ENCODE measurements at regions not wholly inside any gene's neighbourhood (a gene's known extent, or its start where the extent isn't known, plus 50 kb on each side); places are given as distances from the start of the nearest gene placed in this dataset.

GRCh38 chr3:181564222-181564621 lies 147.5 kb upstream of the SOX2 start:
- no peak overlapping the region for H3K27ac Mint-ChIP-seq
- H3K36me3 Mint-ChIP-seq (ENCODE audit: insufficient read depth): no peaks in the 10 kb centered on the region
- peaks cover 2% of the 10 kb centered on the region for H3K27me3 Mint-ChIP-seq
- H3K4me1 Mint-ChIP-seq (ENCODE audit: low read depth): peaks cover 18% of the 10 kb centered on the region
- no peak overlapping the region for H3K4me3 Mint-ChIP-seq (ENCODE audit: low read depth)
- no peaks in the 10 kb centered on the region for H3K9me3 Mint-ChIP-seq (ENCODE audit: low read depth)
- no peak for DNase-seq (ENCODE audit: low spot score, unreplicated experiment)
- TF ChIP-seq CTCF (IDR thresholded peaks at IDR 0.05; ENCODE audit: unreplicated experiment): no peak

GRCh38 chr3:181561139-181562031 lies 150.3 kb upstream of the SOX2 start:
- H3K4me3 Mint-ChIP-seq (ENCODE audit: low read depth): no peak overlapping the region
- no peaks in the 10 kb centered on the region for H3K27me3 Mint-ChIP-seq
- peaks cover 18% of the 10 kb centered on the region for H3K4me1 Mint-ChIP-seq (ENCODE audit: low read depth)
- H3K27ac Mint-ChIP-seq: no peak overlapping the region
- TF ChIP-seq CTCF (IDR thresholded peaks at IDR 0.05; ENCODE audit: unreplicated experiment): no peak
- no peaks in the 10 kb centered on the region for H3K9me3 Mint-ChIP-seq (ENCODE audit: low read depth)
- H3K36me3 Mint-ChIP-seq (ENCODE audit: insufficient read depth): no peaks in the 10 kb centered on the region
- DNase-seq (ENCODE audit: low spot score, unreplicated experiment): no peak

GRCh38 chr3:181558870-181559269 lies 152.9 kb upstream of the SOX2 start:
- no peak for DNase-seq (ENCODE audit: low spot score, unreplicated experiment)
- H3K4me1 Mint-ChIP-seq (ENCODE audit: low read depth): peaks cover 18% of the 10 kb centered on the region
- no peak overlapping the region for H3K4me3 Mint-ChIP-seq (ENCODE audit: low read depth)
- no peak for TF ChIP-seq CTCF (IDR thresholded peaks at IDR 0.05; ENCODE audit: unreplicated experiment)
- no peak overlapping the region for H3K27ac Mint-ChIP-seq
- H3K9me3 Mint-ChIP-seq (ENCODE audit: low read depth): no peaks in the 10 kb centered on the region
- no peaks in the 10 kb centered on the region for H3K36me3 Mint-ChIP-seq (ENCODE audit: insufficient read depth)
- no peaks in the 10 kb centered on the region for H3K27me3 Mint-ChIP-seq

GRCh38 chr3:181555681-181556080 lies 156.0 kb upstream of the SOX2 start:
- no peaks in the 10 kb centered on the region for H3K27me3 Mint-ChIP-seq
- peaks cover 5% of the 10 kb centered on the region for H3K4me1 Mint-ChIP-seq (ENCODE audit: low read depth)
- H3K27ac Mint-ChIP-seq: no peak overlapping the region

GRCh38 chr3:181554233-181554765 lies 157.4 kb upstream of the SOX2 start:
- no peak for DNase-seq (ENCODE audit: low spot score, unreplicated experiment)
- H3K27me3 Mint-ChIP-seq: no peaks in the 10 kb centered on the region
- no peaks in the 10 kb centered on the region for H3K4me1 Mint-ChIP-seq (ENCODE audit: low read depth)
- no peaks in the 10 kb centered on the region for H3K9me3 Mint-ChIP-seq (ENCODE audit: low read depth)
- no peak overlapping the region for H3K27ac Mint-ChIP-seq
- no peak for TF ChIP-seq CTCF (IDR thresholded peaks at IDR 0.05; ENCODE audit: unreplicated experiment)
- no peaks in the 10 kb centered on the region for H3K36me3 Mint-ChIP-seq (ENCODE audit: insufficient read depth)
- no peak overlapping the region for H3K4me3 Mint-ChIP-seq (ENCODE audit: low read depth)

More at GRCh38 chr3:181555681-181556080, 156.0 kb upstream of the SOX2 start:
- no peak for DNase-seq (ENCODE audit: low spot score, unreplicated experiment)
- Mint-ChIP-seq H3K4me3 (ENCODE audit: low read depth) (no peak overlapping the region), H3K36me3 (ENCODE audit: insufficient read depth) (no peaks in the 10 kb centered on the region), H3K9me3 (ENCODE audit: low read depth) (no peaks in the 10 kb centered on the region)
- no peak for TF ChIP-seq CTCF (IDR thresholded peaks at IDR 0.05; ENCODE audit: unreplicated experiment)
